GM12878 (cell line): ENCODE measurements at regions not wholly inside any gene's neighbourhood (a gene's known extent, or its start where the extent isn't known, plus 50 kb on each side); places are given as distances from the start of the nearest gene placed in this dataset.

Experiments used
- CBFB ChIP-seq: IDR thresholded peaks from 2 replicates; pipeline ENCODE4 v1.6.1; 2016; ENCODE audit warnings: antibody characterized with exemption, low read depth
- EGR1 ChIP-seq, 2 experiments: IDR thresholded peaks; 1 replicate in 1 of 2; 2 replicates in 1 of 2; pipeline ENCODE4 v1.6.1; 2011 to 2012; ENCODE audit warnings: low read depth in 2 of 2, low read length in 2 of 2, borderline replicate concordance in 1 of 2, mild to moderate bottlenecking in 1 of 2, moderate library complexity in 1 of 2
- EP300 ChIP-seq, 2 experiments: fragments of 150-350 bp in 1 of 2; IDR thresholded peaks; 2 replicates each; pipeline ENCODE4 v1.6.1; 2011 to 2012; ENCODE audit warnings: low read depth in 2 of 2, low read length in 2 of 2, borderline replicate concordance in 1 of 2, improper control_type of control experiment in 1 of 2, inconsistent platforms in 1 of 2; ENCODE audit not compliant: control insufficient read depth in 1 of 2
- FOXK2 ChIP-seq: fragments of 450-650 bp; IDR thresholded peaks from 2 replicates; pipeline ENCODE4 v1.6.1; 2017; ENCODE audit warnings: mild to moderate bottlenecking, moderate library complexity
- MEF2A ChIP-seq: IDR thresholded peaks from 2 replicates; pipeline ENCODE4 v1.6.1; 2011; ENCODE audit warnings: low read depth, mild to moderate bottlenecking, low read length, moderate library complexity; ENCODE audit not compliant: insufficient read depth
- SUPT20H ChIP-seq: IDR thresholded peaks from 2 replicates; pipeline ENCODE4 v1.6.1; 2011; ENCODE audit warnings: low read depth, mild to moderate bottlenecking, low read length, moderate library complexity, borderline replicate concordance; ENCODE audit not compliant: control insufficient read depth
- TAF1 ChIP-seq: IDR thresholded peaks from 2 replicates; pipeline ENCODE4 v1.6.1; 2011; ENCODE audit warnings: mild to moderate bottlenecking, low read depth, low read length, borderline replicate concordance

DNA sequence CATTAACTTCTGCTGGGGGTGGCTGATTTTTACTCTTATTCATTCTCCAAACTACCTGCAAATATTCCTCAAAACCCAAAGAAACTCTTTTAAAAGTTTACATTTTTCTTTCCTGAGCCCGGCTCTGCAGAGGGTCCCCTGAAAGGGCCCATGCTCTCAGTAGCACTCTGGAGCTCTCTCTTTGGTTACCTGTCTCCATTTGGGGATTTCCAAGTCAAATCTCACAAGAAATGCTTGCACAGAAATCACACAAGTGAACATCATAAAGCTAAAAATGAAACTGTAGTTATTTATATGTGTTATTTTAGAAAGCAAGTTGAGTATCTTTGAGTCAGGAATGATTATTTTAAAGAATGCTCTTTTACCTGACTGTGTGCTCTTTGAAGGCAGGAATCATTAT is 174.5 kb upstream of the PLXNA2 start:
- TF ChIP-seq FOXK2 = no peak
- TF ChIP-seq TAF1 = no peak
- TF ChIP-seq MEF2A = no peak
- no peak for TF ChIP-seq CBFB
- no peak for TF ChIP-seq SUPT20H
- TF ChIP-seq EP300 (IDR thresholded peaks at IDR 0.05; ENCODE audit: borderline replicate concordance in 1 of 2, control insufficient read depth in 1 of 2, low read depth in 2 of 2, low read length in 2 of 2) = no peak
- TF ChIP-seq EGR1 (IDR thresholded peaks at IDR 0.05; ENCODE audit: borderline replicate concordance in 1 of 2, low read depth in 2 of 2, low read length in 2 of 2) = no peak
